ENCODE measurements at regions not wholly inside any gene's neighbourhood (a gene's known extent, or its start where the extent isn't known, plus 50 kb on each side); places are given as distances from the start of the nearest gene placed in this dataset.

DNA sequence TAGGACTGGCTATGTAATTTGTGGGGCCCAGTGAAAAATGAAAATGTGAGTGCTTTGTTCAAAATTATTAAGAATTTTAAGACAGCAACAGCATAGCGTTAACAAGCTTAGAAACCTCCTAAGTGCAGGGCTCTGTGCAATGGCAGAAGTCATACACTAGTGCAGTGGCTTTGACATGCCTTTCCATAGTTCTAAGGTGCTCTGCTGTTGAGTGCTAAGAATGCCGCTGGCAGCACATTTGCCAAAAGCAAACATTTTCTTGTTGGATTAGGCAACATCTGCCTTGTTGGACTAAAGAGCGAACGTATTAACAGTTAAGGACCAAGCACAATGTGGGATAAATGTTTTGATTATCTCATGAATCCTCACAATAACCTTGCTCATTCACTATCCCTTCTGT lies 244.9 kb upstream of the PDE3A start:
- Histone ChIP-seq H3K27ac (ENCODE audit: low read depth, low read length, poor library complexity, severe bottlenecking) (no peak overlapping the region), H3K9me2 (ENCODE audit: insufficient read depth, low read length) (no peaks in the 10 kb centered on the region), H3K4me3 (ENCODE audit: low read depth, low read length, poor library complexity, severe bottlenecking) (no peak overlapping the region), H3K79me2 (ENCODE audit: insufficient read depth, low read depth, low read length) (no peaks in the 10 kb centered on the region), H4K20me1 (ENCODE audit: insufficient read depth, low read length) (no peaks in the 10 kb centered on the region), H3K36me3 (ENCODE audit: insufficient read depth, low read length) (no peaks in the 10 kb centered on the region), H3K4me1 (ENCODE audit: insufficient read depth, low read length, poor library complexity, severe bottlenecking) (no peaks in the 10 kb centered on the region), H3K4me2 (ENCODE audit: low read length) (no peak overlapping the region), H3K9me3 (ENCODE audit: low read length) (no peaks in the 10 kb centered on the region), H2AFZ (ENCODE audit: low read length) (no peak overlapping the region)
- TF ChIP-seq CTCF (conservative IDR thresholded peaks at IDR 0.05; ENCODE audit: low read length) (no peak), EZH2phosphoT487 (IDR thresholded peaks at IDR 0.05; ENCODE audit: borderline replicate concordance, low read depth, low read length) (no peak)
- BruUV-seq (replicated peaks): no TSS peak
- CTCF ChIA-PET (ENCODE audit: unreplicated experiment): no interaction called here
- intact Hi-C loops (cut with micrococcal nuclease; ENCODE audit: unreplicated experiment): loop anchor here (2.0 kb wide), 1 partner anchor 97 kb away; no protein-coding TSS in a partner anchor
- no peak for DNase-seq (ENCODE audit: low spot score)
- POLR2A ChIA-PET: interaction anchor here (0.8 to 1.8 kb wide), 5 partner anchors 10 to 77 kb away, joined by 3 to 5 read pairs (median 4); no protein-coding TSS in a partner anchor

- ChIA-PET CTCF (ENCODE audit: unreplicated experiment) (no interaction called here), POLR2A (interaction anchor here (1.4 to 1.7 kb wide), 2 partner anchors 10 to 13 kb away, joined by 3 to 5 read pairs; no protein-coding TSS in a partner anchor)
- no peak for DNase-seq (ENCODE audit: low spot score)
- Histone ChIP-seq H3K9me2 (ENCODE audit: insufficient read depth, low read length) (no peaks in the 10 kb centered on the region), H3K4me3 (ENCODE audit: low read depth, low read length, poor library complexity, severe bottlenecking) (no peak overlapping the region), H3K4me1 (ENCODE audit: insufficient read depth, low read length, poor library complexity, severe bottlenecking) (no peaks in the 10 kb centered on the region), H3K27ac (ENCODE audit: low read depth, low read length, poor library complexity, severe bottlenecking) (no peak overlapping the region), H3K79me2 (ENCODE audit: insufficient read depth, low read depth, low read length) (no peaks in the 10 kb centered on the region), H3K9me3 (ENCODE audit: low read length) (no peaks in the 10 kb centered on the region), H4K20me1 (ENCODE audit: insufficient read depth, low read length) (no peaks in the 10 kb centered on the region), H3K4me2 (ENCODE audit: low read length) (no peak overlapping the region), H2AFZ (ENCODE audit: low read length) (no peak overlapping the region), H3K36me3 (ENCODE audit: insufficient read depth, low read length) (no peaks in the 10 kb centered on the region)
- intact Hi-C loops (cut with micrococcal nuclease; ENCODE audit: unreplicated experiment): no loop called here
- TF ChIP-seq EZH2phosphoT487 (IDR thresholded peaks at IDR 0.05; ENCODE audit: borderline replicate concordance, low read depth, low read length): no peak
- no peak for TF ChIP-seq CTCF (conservative IDR thresholded peaks at IDR 0.05; ENCODE audit: low read length)
- BruUV-seq (replicated peaks): no TSS peak
Observed at GRCh38 chr12:20125276-20125798, 243.0 kb upstream of the PDE3A start.

- DNase-seq (ENCODE audit: low spot score): no peak
- TF ChIP-seq CTCF (conservative IDR thresholded peaks at IDR 0.05; ENCODE audit: low read length) (no peak), EZH2phosphoT487 (IDR thresholded peaks at IDR 0.05; ENCODE audit: borderline replicate concordance, low read depth, low read length) (no peak)
- H3K36me3 ChIP-seq (ENCODE audit: insufficient read depth, low read length): no peaks in the 10 kb centered on the region
- no peaks in the 10 kb centered on the region for H4K20me1 ChIP-seq (ENCODE audit: insufficient read depth, low read length)
- no peaks in the 10 kb centered on the region for H3K9me3 ChIP-seq (ENCODE audit: low read length)
- no TSS peak for BruUV-seq (replicated peaks)
- no peaks in the 10 kb centered on the region for H3K9me2 ChIP-seq (ENCODE audit: insufficient read depth, low read length)
- no peaks in the 10 kb centered on the region for H3K79me2 ChIP-seq (ENCODE audit: insufficient read depth, low read depth, low read length)
- H3K4me3 ChIP-seq (ENCODE audit: low read depth, low read length, poor library complexity, severe bottlenecking): no peak overlapping the region
- H3K4me2 ChIP-seq (ENCODE audit: low read length): no peak overlapping the region
- CTCF ChIA-PET (ENCODE audit: unreplicated experiment): no interaction called here
- H3K4me1 ChIP-seq (ENCODE audit: insufficient read depth, low read length, poor library complexity, severe bottlenecking): no peaks in the 10 kb centered on the region
- H2AFZ ChIP-seq (ENCODE audit: low read length): no peak overlapping the region
- H3K27ac ChIP-seq (ENCODE audit: low read depth, low read length, poor library complexity, severe bottlenecking): no peak overlapping the region
- intact Hi-C loops (cut with micrococcal nuclease; ENCODE audit: unreplicated experiment): no loop called here
- POLR2A ChIA-PET: interaction anchor here (0.9 to 1.7 kb wide), 2 partner anchors 12 to 85 kb away, joined by 3 to 5 read pairs; no protein-coding TSS in a partner anchor
Observed at GRCh38 chr12:20126601-20127000, 241.7 kb upstream of the PDE3A start.
